Liver (tissue), 8 donors: ENCODE measurements at regions not wholly inside any gene's neighbourhood (a gene's known extent, or its start where the extent isn't known, plus 50 kb on each side); places are given as distances from the start of the nearest gene placed in this dataset.

Source experiments
- DNase-seq: peaks from one replicate; pipeline ENCODE4 v3.0.0-alpha.2; 2017; ENCODE audit warnings: low spot score
- H3K27ac ChIP-seq, 2 donors: one replicate each; pipeline ENCODE4 v1.7.0; 2013; ENCODE audit warnings: inconsistent platforms in 2 of 2, low read length in 2 of 2, control low read depth in 1 of 2, low read depth in 1 of 2, mild to moderate bottlenecking in 1 of 2
- H3K27me3 ChIP-seq, 4 donors: one replicate each; pipeline versions ENCODE4 v1.6.1 to v1.7.0; 2013; ENCODE audit warnings: low read length in 3 of 4, inconsistent platforms in 1 of 4, mild to moderate bottlenecking in 1 of 4, moderate library complexity in 1 of 4; ENCODE audit not compliant: control insufficient read depth in 4 of 4, insufficient read depth in 4 of 4
- H3K36me3 ChIP-seq, 4 donors: one replicate each; pipeline versions ENCODE4 v1.6.1 to v1.7.0; 2013; ENCODE audit warnings: low read length in 3 of 4, mild to moderate bottlenecking in 3 of 4, low read depth in 1 of 4, moderate library complexity in 1 of 4; ENCODE audit not compliant: control insufficient read depth in 4 of 4, insufficient read depth in 3 of 4
- H3K4me1 ChIP-seq, 4 donors: one replicate each; pipeline versions ENCODE4 v1.6.1 to v1.7.0; 2013; ENCODE audit warnings: low read length in 3 of 4, mild to moderate bottlenecking in 3 of 4, moderate library complexity in 1 of 4; ENCODE audit not compliant: control insufficient read depth in 4 of 4, insufficient read depth in 4 of 4
- H3K4me3 ChIP-seq, 3 donors: one replicate each; pipeline versions ENCODE4 v1.6.1 to v1.7.0; 2013; ENCODE audit warnings: low read length in 3 of 3, control low read depth in 1 of 3, low read depth in 1 of 3, mild to moderate bottlenecking in 1 of 3
- H3K9ac ChIP-seq, 2 donors: one replicate each; pipeline ENCODE4 v1.7.0; 2013; ENCODE audit warnings: low read length in 2 of 2, mild to moderate bottlenecking in 2 of 2, moderate library complexity in 2 of 2, control low read depth in 1 of 2, low read depth in 1 of 2
- H3K9me3 ChIP-seq, 4 donors: one replicate each; pipeline versions ENCODE4 v1.6.1 to v1.7.0; 2013; ENCODE audit warnings: low read length in 3 of 4; ENCODE audit not compliant: control insufficient read depth in 4 of 4
- EGR1 ChIP-seq, 2 donors: IDR thresholded peaks; 2 replicates each; pipeline ENCODE4 v1.6.1; 2016 to 2018; ENCODE audit warnings: antibody characterized with exemption in 2 of 2, low read depth in 2 of 2
- FOXA1 ChIP-seq: IDR thresholded peaks from 2 replicates; pipeline ENCODE4 v1.6.1; 2016; ENCODE audit warnings: antibody characterized with exemption
- FOXA2 ChIP-seq: IDR thresholded peaks from 2 replicates; pipeline ENCODE4 v1.6.1; 2016; ENCODE audit warnings: antibody characterized with exemption
- HNF4G ChIP-seq: IDR thresholded peaks from 2 replicates; pipeline ENCODE4 v1.6.1; 2016; ENCODE audit warnings: antibody characterized with exemption
- JUND ChIP-seq, 2 donors: IDR thresholded peaks; 2 replicates each; pipeline ENCODE4 v1.6.1; 2016; ENCODE audit warnings: antibody characterized with exemption in 2 of 2
- NR2F2 ChIP-seq: IDR thresholded peaks from 2 replicates; pipeline ENCODE4 v1.6.1; 2016; ENCODE audit warnings: antibody characterized with exemption
- RXRA ChIP-seq, 2 donors: IDR thresholded peaks; 2 replicates each; pipeline ENCODE4 v1.6.1; 2017 to 2018; ENCODE audit warnings: antibody characterized with exemption in 2 of 2, mild to moderate bottlenecking in 1 of 2
- SP1 ChIP-seq: IDR thresholded peaks from 2 replicates; pipeline ENCODE4 v1.6.1; 2018; ENCODE audit warnings: antibody characterized with exemption, mild to moderate bottlenecking
- TAF1 ChIP-seq: conservative IDR thresholded peaks from 2 replicates; pipeline ENCODE4 v1.6.1; 2016; ENCODE audit warnings: antibody characterized with exemption, mild to moderate bottlenecking
- YY1 ChIP-seq: IDR thresholded peaks from 2 replicates; pipeline ENCODE4 v1.6.1; 2016; ENCODE audit warnings: antibody characterized with exemption, mild to moderate bottlenecking
- WGBS: extraction: QIAGEN DNeasy Blood & Tissue Kit; methylation state at CpG from one replicate; pipeline ENCODE4 v1.1.7; 2013; 5-methylcytosine and 5-hydroxymethylcytosine counted together
- TF ChIP-seq, protein P1 (sequence below): fragments of 150-350 bp; IDR thresholded peaks from 2 replicates; pipeline ENCODE4 v1.5.1; 2017; ENCODE audit warnings: improper control_type of control experiment, low read depth, low read length; ENCODE audit not compliant: missing input control
- TF ChIP-seq, protein P2 (sequence below): IDR thresholded peaks from 2 replicates; pipeline ENCODE4 v1.6.1; 2016; ENCODE audit warnings: antibody characterized with exemption
- TF ChIP-seq, protein P3 (sequence below): IDR thresholded peaks from 2 replicates; pipeline ENCODE4 v1.6.1; 2016; ENCODE audit warnings: antibody characterized with exemption, mild to moderate bottlenecking
- TF ChIP-seq, protein P4 (sequence below): IDR thresholded peaks from 2 replicates; pipeline ENCODE4 v1.6.1; 2016; ENCODE audit warnings: antibody characterized with exemption
- TF ChIP-seq, protein P5 (sequence below): IDR thresholded peaks from 2 replicates; pipeline ENCODE4 v1.6.1; 2016; ENCODE audit warnings: antibody characterized with exemption
- donor health status: healthy.
- donor health status: healthy.
- donor health status: healthy.
- donor health status: healthy.
- donor health status: healthy.

DNA sequence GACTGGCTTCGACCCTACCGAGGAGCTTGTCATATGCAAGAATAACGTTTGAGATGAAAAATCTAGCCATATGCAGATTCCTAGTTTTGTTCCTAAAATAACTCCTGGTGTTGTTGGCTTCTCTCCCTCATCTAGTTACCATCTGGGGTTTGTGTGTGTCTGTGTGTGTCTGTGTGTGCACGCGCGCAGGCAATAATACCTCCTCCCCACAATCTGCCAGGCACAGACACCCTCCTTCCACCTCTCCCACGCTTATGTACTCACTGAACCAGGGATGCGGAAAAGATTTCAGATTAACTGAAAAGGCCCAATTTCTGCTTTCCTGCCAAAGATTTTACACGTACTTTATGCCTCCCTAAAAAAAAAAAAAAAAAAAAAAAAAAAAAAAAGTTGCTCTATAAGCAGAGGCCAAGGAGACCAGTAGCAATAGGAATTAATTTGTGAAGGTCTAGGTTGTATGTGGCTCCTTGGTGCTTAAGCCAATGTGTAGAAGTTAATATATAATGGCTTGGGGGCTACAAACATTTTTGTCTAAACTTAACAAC, 452.7 kb downstream of the NUF2 start:
- Histone ChIP-seq H3K36me3 (no peaks in the 10 kb centered on the region), H3K4me1 (no peaks in the 10 kb centered on the region), H3K9ac (no peak overlapping the region), H3K9me3 (no peaks in the 10 kb centered on the region), H3K27me3 (no peaks in the 10 kb centered on the region), H3K4me3 (no peak overlapping the region), H3K27ac (no peak overlapping the region)
- TF ChIP-seq FOXA1 (no peak), TAF1 (no peak), HNF4G (no peak), SP1 (no peak), JUND (IDR thresholded peaks at IDR 0.05) (no peak)
- TF ChIP-seq, protein P1, sequence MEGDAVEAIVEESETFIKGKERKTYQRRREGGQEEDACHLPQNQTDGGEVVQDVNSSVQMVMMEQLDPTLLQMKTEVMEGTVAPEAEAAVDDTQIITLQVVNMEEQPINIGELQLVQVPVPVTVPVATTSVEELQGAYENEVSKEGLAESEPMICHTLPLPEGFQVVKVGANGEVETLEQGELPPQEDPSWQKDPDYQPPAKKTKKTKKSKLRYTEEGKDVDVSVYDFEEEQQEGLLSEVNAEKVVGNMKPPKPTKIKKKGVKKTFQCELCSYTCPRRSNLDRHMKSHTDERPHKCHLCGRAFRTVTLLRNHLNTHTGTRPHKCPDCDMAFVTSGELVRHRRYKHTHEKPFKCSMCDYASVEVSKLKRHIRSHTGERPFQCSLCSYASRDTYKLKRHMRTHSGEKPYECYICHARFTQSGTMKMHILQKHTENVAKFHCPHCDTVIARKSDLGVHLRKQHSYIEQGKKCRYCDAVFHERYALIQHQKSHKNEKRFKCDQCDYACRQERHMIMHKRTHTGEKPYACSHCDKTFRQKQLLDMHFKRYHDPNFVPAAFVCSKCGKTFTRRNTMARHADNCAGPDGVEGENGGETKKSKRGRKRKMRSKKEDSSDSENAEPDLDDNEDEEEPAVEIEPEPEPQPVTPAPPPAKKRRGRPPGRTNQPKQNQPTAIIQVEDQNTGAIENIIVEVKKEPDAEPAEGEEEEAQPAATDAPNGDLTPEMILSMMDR: no peak
- TF ChIP-seq, protein P2, sequence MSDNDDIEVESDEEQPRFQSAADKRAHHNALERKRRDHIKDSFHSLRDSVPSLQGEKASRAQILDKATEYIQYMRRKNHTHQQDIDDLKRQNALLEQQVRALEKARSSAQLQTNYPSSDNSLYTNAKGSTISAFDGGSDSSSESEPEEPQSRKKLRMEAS: no peak
- TF ChIP-seq, protein P3, sequence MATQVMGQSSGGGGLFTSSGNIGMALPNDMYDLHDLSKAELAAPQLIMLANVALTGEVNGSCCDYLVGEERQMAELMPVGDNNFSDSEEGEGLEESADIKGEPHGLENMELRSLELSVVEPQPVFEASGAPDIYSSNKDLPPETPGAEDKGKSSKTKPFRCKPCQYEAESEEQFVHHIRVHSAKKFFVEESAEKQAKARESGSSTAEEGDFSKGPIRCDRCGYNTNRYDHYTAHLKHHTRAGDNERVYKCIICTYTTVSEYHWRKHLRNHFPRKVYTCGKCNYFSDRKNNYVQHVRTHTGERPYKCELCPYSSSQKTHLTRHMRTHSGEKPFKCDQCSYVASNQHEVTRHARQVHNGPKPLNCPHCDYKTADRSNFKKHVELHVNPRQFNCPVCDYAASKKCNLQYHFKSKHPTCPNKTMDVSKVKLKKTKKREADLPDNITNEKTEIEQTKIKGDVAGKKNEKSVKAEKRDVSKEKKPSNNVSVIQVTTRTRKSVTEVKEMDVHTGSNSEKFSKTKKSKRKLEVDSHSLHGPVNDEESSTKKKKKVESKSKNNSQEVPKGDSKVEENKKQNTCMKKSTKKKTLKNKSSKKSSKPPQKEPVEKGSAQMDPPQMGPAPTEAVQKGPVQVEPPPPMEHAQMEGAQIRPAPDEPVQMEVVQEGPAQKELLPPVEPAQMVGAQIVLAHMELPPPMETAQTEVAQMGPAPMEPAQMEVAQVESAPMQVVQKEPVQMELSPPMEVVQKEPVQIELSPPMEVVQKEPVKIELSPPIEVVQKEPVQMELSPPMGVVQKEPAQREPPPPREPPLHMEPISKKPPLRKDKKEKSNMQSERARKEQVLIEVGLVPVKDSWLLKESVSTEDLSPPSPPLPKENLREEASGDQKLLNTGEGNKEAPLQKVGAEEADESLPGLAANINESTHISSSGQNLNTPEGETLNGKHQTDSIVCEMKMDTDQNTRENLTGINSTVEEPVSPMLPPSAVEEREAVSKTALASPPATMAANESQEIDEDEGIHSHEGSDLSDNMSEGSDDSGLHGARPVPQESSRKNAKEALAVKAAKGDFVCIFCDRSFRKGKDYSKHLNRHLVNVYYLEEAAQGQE: no peak
- DNase-seq: no peak
- 84% methylated on average over 9 of the region's 9 CpGs for WGBS

DNA sequence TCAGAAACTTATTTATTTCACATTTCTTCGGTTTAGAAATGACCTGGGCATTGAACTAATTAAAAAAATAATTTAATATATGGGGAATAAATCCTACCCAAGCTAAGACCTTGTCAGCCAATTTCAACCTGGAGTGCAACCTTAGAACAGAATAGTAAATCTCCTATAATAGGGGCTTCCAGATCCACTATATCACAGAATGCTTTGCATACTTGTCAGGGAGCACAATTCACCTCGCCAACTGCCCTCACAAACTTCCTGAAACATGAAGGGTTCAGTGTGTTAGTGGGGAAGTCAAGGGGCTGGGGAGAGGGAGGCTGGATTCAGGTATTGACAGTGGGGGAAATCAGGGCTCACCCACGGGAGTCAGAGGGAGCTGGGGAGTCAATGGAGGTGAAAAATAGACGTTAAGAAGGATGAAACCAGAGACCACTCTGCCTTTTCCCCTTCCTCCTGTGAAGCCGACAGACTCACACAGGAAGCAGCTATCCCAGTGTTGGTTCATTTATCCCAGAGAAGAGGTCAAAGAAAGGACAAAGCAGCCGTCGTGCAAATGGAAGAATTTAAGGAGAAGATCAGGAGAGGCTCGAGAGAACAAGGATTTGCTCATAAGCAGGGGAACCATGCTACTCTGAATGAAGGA, 453.3 kb downstream of the NUF2 start:
- no peak for TF ChIP-seq JUND (IDR thresholded peaks at IDR 0.05)
- peak in 1 of 2 donors; percentile 20 for TF ChIP-seq RXRA (IDR thresholded peaks at IDR 0.05)
- TF ChIP-seq SP1: no peak
- TF ChIP-seq NR2F2: no peak
- TF ChIP-seq, protein P4, sequence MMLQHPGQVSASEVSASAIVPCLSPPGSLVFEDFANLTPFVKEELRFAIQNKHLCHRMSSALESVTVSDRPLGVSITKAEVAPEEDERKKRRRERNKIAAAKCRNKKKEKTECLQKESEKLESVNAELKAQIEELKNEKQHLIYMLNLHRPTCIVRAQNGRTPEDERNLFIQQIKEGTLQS: no peak
- TF ChIP-seq FOXA1: no peak
- H3K27ac ChIP-seq: no peak overlapping the region
- no peak overlapping the region for H3K4me3 ChIP-seq
- no peak for DNase-seq
- 37% methylated on average over 8 of the region's 8 CpGs for WGBS
- H3K9me3 ChIP-seq: no peaks in the 10 kb centered on the region
- H3K4me1 ChIP-seq: no peaks in the 10 kb centered on the region
- H3K36me3 ChIP-seq: no peaks in the 10 kb centered on the region
- no peak overlapping the region for H3K9ac ChIP-seq
- H3K27me3 ChIP-seq: no peaks in the 10 kb centered on the region

- no peak overlapping the region for H3K4me3 ChIP-seq
- H3K9me3 ChIP-seq: peaks cover 0 to 14% (median 0%) of the 10 kb centered on the region in 4 donors
- H3K4me1 ChIP-seq: no peaks in the 10 kb centered on the region
- TF ChIP-seq YY1 (no peak), TAF1 (no peak), NR2F2 (no peak), HNF4G (no peak), FOXA1 (no peak), JUND (IDR thresholded peaks at IDR 0.05) (no peak), EGR1 (IDR thresholded peaks at IDR 0.05; ENCODE audit: low read depth in 2 of 2) (no peak), FOXA2 (no peak)
- TF ChIP-seq, protein P5, sequence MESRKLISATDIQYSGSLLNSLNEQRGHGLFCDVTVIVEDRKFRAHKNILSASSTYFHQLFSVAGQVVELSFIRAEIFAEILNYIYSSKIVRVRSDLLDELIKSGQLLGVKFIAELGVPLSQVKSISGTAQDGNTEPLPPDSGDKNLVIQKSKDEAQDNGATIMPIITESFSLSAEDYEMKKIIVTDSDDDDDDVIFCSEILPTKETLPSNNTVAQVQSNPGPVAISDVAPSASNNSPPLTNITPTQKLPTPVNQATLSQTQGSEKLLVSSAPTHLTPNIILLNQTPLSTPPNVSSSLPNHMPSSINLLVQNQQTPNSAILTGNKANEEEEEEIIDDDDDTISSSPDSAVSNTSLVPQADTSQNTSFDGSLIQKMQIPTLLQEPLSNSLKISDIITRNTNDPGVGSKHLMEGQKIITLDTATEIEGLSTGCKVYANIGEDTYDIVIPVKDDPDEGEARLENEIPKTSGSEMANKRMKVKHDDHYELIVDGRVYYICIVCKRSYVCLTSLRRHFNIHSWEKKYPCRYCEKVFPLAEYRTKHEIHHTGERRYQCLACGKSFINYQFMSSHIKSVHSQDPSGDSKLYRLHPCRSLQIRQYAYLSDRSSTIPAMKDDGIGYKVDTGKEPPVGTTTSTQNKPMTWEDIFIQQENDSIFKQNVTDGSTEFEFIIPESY: no peak
- TF ChIP-seq, protein P3: no peak
- TF ChIP-seq, protein P2: no peak
- no peaks in the 10 kb centered on the region for H3K27me3 ChIP-seq
- no peak overlapping the region for H3K9ac ChIP-seq
- no peaks in the 10 kb centered on the region for H3K36me3 ChIP-seq
- H3K27ac ChIP-seq: no peak overlapping the region
- no peak for DNase-seq
These were observed 455.5 kb downstream of the NUF2 start for GRCh38 chr1:163777205-163777604.
